Keratinocyte (primary cell): ENCODE measurements at regions not wholly inside any gene's neighbourhood (a gene's known extent, or its start where the extent isn't known, plus 50 kb on each side); places are given as distances from the start of the nearest gene placed in this dataset.

Experiments
- CTCF ChIP-seq, 3 experiments: IDR thresholded peaks in 1 of 3; conservative IDR thresholded peaks in 1 of 3; optimal IDR thresholded peaks in 1 of 3; 2 replicates in 2 of 3; 3 replicates in 1 of 3; pipeline versions ENCODE3 to v1.5.1; 2011; ENCODE audit warnings: low read length in 3 of 3, mild to moderate bottlenecking in 3 of 3, moderate library complexity in 2 of 3, control low read depth in 1 of 3, inconsistent platforms in 1 of 3; ENCODE audit not compliant: insufficient read depth in 2 of 3; ENCODE audit errors: extremely low read depth in 1 of 3
- EZH2 ChIP-seq: IDR thresholded peaks from one replicate; pipeline ENCODE4 v1.6.1; 2012; ENCODE audit warnings: inconsistent platforms, mild to moderate bottlenecking, low read length, moderate library complexity

- TF ChIP-seq CTCF (optimal IDR thresholded peaks at IDR 0.05 in 1 of 3, IDR thresholded peaks at IDR 0.05 in 1 of 3, conservative IDR thresholded peaks at IDR 0.05 in 1 of 3; ENCODE audit: extremely low read depth in 1 of 3, insufficient read depth in 2 of 3, low read length in 3 of 3) (no peak), EZH2 (no peak)
These were observed 539.1 kb upstream of the MARCKS start for GRCh38 chr6:113317891-113318574.
